Islet precursor cell (in vitro differentiated cells): ENCODE measurements at regions not wholly inside any gene's neighbourhood (a gene's known extent, or its start where the extent isn't known, plus 50 kb on each side); places are given as distances from the start of the nearest gene placed in this dataset.
"Not testable (repeated sequence)": the region's sequence is repeated elsewhere in the genome, so short reads cannot be mapped to it uniquely, and the experiment has no call there.

Experiments
- DNase-seq: peaks from one replicate; pipeline ENCODE4 v3.0.0-alpha.2; 2018

- DNase-seq, result no peak
These were observed 658.2 kb downstream of the KLHL13 start for GRCh38 chrX:117458243-117458968.

- no peak for DNase-seq
These were observed 660.8 kb downstream of the KLHL13 start for GRCh38 chrX:117455787-117456186.

- DNase-seq, result no peak
These were observed 687.1 kb downstream of the KLHL13 start for GRCh38 chrX:117429501-117429900.

- DNase-seq, result no peak
These were observed 709.0 kb downstream of the KLHL13 start for GRCh38 chrX:117407449-117408150.

- no peak for DNase-seq
These were observed 715.8 kb downstream of the KLHL13 start for GRCh38 chrX:117400839-117401238.

- DNase-seq, result no peak
These were observed 716.6 kb downstream of the KLHL13 start for GRCh38 chrX:117400005-117400404.

GRCh38 chrX:117397844-117398243, 718.8 kb downstream of the KLHL13 start:
- no peak for DNase-seq

GRCh38 chrX:117394506-117395070, 722.0 kb downstream of the KLHL13 start:
- DNase-seq, result not testable (repeated sequence)

- DNase-seq, result not testable (repeated sequence)
These were observed 724.2 kb downstream of the KLHL13 start for GRCh38 chrX:117392360-117392759.

GRCh38 chrX:117376460-117376859, 740.1 kb downstream of the KLHL13 start:
- no peak for DNase-seq

- DNase-seq, result no peak
These were observed 781.4 kb downstream of the KLHL13 start for GRCh38 chrX:117335209-117335608.

- DNase-seq, result no peak
These were observed 789.2 kb downstream of the KLHL13 start for GRCh38 chrX:117327373-117327772.

- DNase-seq, result no peak
These were observed 790.9 kb downstream of the KLHL13 start for GRCh38 chrX:117325706-117326105.

GRCh38 chrX:117305168-117305766, 811.3 kb downstream of the KLHL13 start:
- DNase-seq, result peak; percentile 41

- no peak for DNase-seq
These were observed 815.5 kb downstream of the KLHL13 start for GRCh38 chrX:117301086-117301485.

GRCh38 chrX:117291760-117292159, 824.9 kb downstream of the KLHL13 start:
- no peak for DNase-seq

GRCh38 chrX:117274965-117275364, 812.2 kb upstream of the CT83 start:
- DNase-seq, result no peak
